GM20431 (cell line): ENCODE measurements at regions not wholly inside any gene's neighbourhood (a gene's known extent, or its start where the extent isn't known, plus 50 kb on each side); places are given as distances from the start of the nearest gene placed in this dataset.
"Not testable (repeated sequence)": the region's sequence is repeated elsewhere in the genome, so short reads cannot be mapped to it uniquely, and the experiment has no call there.

Experiments used
- in situ Hi-C: fragments of 300-500 bp; cut with MseI, MboI; formaldehyde crosslinking; loops from one replicate; pipeline ENCODE4 v1.15.0; 2020; ENCODE audit warnings: low sequenced_read_pairs; ENCODE audit not compliant: unreplicated experiment

DNA sequence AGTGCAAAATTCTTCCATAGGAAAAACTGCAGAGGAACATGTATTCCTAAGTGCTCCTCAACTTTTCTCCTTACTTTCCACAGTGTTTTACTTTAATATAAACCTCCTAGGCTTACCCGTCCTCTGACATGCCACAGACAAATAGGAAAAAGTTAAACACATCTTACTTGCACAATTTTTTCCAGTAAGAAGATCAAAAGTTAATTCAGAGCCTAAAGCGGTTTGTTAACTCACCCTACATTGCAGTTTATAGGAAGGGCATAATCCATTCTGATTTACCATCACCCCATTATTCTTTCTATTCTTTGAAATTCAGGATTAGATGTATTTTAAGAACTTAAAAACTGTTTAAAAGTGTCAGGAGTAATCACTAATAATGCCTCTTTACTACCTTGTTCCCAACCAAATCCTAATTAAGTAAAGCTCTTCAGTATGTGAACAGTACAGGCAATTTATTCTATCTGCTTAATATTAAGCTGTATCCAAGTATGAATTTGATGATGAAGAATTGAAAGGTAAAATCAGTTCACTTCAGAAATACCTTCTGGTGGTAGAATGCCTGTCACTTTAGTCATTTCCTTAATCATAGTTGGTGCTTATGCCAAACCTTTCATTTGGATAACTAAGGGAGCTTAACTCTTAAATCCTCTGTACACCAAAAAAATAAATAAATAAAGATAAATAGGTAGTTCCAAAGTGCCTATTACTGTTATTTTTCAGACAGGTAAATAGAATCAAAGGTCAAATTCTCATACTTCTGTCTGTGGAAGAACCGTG, 292.0 kb downstream of the ALDH8A1 start:
- in situ Hi-C loops, result no loop called here

DNA sequence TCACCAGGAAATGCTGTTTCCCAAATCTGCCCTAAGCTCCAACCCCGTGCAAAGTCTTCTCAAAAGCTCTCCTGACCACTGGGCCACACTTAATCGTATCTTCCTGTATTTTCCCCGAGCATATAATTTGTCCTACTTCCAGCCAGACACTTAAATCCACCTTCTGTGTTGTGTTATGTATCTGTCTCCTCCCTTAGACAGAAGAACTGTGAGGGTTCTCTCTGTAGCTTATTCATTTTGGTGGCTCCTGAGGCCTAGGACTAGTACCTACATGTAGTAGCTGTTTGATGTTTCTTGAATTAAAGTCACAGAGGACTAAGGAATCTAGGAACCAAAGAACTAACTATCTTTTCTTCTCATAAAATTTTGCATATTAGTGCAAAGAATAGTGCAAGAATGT, 292.6 kb downstream of the ALDH8A1 start:
- in situ Hi-C loops, result no loop called here

DNA sequence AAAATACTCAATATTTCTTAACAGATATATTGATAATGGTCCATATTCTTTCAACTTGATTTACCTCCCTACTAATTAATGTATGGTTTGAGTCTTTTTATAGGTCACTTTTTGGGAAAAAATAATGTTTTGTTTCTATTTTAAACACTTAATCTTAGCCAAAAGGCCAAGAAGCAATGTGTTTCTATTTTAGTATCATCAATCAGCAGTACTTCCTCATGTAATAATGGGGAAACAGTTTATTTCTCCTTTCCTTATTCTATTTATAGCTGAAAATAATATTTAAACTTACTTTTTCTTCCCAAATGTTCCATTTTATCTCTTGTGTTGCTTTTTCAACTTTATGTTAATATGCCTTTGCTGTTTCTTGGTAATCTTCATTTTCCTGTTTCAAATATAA, 295.1 kb downstream of the ALDH8A1 start:
- in situ Hi-C loops, result no loop called here

DNA sequence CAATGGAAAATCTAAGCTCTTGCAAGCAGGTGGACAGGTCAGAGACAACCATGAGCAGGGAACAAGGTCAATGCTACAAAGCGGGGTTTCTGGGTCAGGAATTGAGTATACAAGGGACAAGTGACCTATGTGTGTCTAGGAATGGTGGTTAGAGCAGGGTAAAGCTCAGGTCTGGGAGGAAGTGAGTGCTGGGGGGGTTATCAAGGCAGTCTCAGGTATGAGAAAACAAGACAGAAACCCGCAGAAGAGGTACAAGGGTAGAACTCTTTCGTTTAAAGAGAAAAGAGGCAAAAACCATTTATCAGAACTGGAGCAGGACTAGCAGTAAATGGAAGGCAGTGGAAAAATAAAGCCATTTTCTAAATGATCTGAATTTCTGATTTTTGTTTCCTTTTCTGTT, 298.4 kb downstream of the ALDH8A1 start:
- in situ Hi-C loops, result no loop called here

DNA sequence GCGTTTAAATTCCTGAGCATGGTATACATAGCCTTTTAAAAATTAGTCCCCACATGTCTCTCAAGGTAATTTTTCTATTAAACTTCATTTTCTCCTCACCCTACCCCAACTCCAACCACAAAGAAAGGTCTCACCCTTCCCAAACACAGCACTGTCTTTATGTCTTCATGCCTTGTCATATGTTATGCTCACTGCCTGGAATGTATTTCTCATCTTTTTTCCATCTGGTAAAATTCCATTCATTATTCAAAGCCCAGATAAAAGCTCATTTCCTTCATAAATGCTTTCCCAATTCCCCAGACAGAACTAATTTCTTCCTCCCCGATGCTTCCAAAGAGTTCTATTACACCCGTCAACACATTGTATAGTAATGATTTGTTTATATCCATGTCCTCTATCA, 302.0 kb downstream of the ALDH8A1 start:
- in situ Hi-C loops, result loop anchor here (10.0 kb wide), 1 partner anchor 483 kb away; no protein-coding TSS in a partner anchor

DNA sequence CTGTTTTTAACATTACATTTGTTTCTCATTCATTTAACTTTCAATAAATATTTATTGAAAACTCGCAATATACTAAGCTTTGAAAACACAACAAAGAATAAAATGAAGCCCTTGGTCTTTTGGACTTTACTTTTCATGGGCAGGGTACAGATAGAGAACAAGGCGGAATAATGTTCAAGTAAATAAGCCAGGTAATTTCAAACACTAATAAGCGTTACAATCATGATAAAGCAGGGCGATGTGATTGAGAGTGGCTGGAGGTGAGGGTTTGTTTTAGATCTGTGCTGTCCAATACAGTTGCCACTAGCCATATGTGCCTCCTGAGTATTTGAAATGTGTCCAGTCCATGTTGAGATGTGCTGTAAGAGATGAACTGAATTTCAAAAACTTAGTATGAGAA, 307.1 kb downstream of the ALDH8A1 start:
- in situ Hi-C loops, result loop anchor here (10.0 kb wide), 1 partner anchor 478 kb away; no protein-coding TSS in a partner anchor

DNA sequence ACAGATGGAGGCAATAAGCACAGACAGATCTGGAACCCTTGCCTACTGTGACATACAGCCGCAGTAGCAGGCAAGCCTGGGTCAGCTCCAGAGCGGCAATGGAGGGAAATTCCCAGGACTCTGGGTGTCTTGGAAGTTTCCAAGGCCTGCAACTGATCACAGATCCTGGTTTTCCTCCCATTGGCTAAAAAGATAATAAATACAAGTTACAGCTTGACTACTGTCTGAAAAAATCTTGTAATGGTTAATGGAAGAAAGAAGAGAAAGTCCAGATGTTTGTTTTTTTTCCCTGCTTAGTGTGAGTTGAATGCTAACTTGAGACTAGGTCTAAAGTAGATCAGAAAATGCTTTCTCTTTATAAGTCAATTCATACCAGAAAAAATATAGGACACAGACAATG, 307.6 kb downstream of the ALDH8A1 start:
- in situ Hi-C loops, result loop anchor here (10.0 kb wide), 1 partner anchor 477 kb away; no protein-coding TSS in a partner anchor

DNA sequence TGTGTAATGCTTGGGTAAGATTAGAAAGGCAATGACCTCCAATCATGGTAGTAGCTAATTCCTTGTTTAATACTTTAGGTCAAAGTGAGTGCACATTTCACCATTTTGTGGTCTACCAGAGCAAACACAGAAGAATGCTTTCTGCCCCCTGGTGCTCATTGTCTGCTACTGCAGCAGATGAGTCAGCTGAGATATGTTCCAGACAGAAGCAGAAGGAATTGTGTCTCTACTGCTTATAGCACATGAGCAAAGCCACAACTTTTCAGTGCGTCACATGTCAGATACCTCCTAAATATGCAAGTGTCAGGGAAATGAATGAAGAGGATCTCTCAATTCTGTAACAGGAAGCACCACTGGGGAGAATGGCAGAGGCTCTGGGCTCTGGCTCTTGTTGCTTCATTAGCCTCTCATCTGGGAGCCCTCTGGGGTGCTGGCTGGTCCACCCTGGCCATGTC, 308.9 kb downstream of the ALDH8A1 start:
- in situ Hi-C loops, result loop anchor here (10.0 kb wide), 1 partner anchor 476 kb away; no protein-coding TSS in a partner anchor

DNA sequence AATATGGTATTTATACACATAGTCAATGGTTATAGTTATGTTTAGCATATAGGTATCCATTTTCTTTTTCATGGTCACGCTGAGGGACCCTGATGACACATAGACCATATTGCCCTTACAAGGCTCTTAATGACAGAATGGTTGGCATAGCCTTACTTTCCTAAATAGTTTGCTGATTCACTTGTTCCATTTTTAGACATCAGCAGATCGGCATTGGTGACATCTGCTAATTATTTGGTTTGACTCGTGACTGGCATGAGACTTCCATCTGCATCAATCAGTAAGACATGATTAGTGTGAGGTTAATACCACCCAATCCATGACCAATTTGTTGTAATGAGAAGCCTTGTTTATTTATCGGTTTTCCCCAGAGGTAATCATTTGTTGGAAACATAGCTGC, 309.7 kb downstream of the ALDH8A1 start:
- in situ Hi-C loops, result loop anchor here (10.0 kb wide), 1 partner anchor 475 kb away; no protein-coding TSS in a partner anchor

DNA sequence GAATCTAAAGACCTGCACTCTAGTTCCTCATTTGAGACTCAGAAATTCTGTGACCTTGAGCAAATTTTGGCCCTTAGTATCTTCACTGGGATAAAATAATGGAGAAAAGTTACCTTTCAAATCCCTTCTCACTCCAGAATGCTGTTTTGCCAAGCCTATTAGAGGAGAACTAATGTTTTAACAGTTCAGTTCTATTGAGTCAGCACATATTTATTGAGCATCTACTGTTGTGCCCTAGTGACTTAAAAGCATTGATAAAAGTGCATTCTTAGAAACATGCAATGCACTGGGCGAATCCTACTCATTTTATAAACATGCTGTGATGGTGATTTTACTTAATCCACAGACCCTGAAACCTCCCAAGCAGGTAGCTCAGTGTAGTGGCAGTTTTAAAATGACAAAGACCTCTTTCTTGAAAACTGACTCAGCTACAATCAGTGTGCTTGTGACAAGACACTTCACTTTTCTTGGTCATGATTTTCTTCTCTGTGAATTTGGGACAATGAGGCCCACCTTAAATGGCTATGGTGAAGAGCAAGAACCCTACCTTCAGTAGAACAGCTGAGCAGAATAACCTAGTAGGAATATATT, 312.0 kb downstream of the ALDH8A1 start:
- in situ Hi-C loops, result no loop called here

DNA sequence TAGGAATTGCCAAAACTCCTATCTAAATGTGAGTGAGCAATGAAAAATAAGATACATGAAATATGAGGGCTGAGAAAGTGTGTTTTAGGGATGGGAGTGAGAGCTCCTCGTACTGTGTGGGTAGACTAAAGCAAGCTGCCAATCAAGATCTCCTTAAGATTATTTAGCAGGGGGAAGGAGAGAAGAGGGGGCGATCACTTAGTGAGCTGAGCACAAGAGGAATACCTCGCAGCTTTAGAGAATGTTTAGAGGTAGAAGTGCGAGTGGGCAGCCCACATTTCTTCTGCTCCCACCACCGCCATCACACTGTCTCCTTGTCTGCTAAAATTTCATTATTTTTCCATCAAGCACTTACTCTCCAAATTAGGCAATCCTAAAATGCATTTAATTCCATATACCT, 312.6 kb downstream of the ALDH8A1 start:
- in situ Hi-C loops, result no loop called here

DNA sequence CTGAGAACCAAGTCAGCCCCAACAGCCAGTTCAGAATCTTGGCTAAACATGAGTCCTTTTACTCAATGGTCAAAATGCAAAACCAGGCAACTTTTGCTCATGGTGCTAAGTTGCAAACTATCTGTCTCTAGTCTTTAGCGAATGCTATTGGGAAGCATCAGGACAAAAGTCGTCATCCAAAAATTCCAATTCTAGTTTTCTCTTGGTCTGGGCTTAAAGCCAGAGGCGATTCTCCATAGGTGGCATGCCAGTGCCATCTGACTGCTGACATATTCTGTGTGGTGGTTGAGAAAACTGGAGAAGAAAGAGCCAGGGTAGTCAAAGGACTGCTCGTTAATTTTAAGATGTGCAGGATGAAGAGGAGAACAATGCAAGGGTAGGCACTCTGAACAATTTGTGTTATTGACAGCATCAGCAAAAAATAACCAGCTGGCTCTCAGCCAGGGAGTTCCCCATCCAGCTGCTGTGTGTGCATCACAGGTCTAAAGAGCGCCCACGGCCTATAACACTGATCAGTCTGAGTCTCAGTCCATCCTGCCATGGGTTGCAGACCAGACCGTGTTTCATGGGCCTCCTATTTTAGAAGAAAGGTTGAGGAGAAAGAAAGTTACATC, 313.6 kb downstream of the ALDH8A1 start:
- in situ Hi-C loops, result no loop called here

DNA sequence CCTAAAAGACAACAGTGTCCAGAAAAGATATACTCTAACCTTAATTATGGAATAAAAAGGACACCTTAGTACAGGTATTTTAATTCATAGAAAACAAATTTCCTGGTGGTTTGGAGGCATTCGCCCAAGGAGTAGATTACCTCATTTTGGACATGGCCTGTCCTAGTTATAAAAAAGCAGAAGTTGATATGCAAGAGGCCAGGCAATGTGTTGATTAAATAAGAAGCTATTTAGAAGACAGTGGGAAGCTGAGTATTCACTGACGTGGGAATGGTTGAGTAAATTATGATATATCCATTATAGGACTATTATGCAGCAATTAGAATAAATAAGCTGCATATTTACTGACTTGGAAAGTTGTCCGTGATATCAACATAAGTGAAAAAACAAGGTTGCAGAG, 314.9 kb downstream of the ALDH8A1 start:
- in situ Hi-C loops, result no loop called here

DNA sequence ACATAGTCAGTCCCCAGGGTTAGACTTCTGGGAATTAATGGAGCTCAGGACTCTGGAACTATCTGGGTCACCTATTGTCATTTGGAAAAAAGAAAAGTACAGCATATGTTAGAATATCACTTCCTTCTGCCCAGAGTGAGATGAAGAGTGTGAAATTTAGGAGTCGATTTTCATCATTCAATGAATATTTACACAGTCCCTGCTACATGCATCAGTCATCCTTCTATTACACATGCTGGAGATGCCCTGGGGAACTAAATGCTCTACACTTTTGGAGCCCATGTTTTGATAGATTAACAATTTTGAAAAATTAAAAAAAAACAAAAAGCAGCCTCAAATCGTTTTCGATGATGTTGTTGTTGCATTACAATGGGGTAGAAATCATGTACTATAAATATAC, 315.4 kb downstream of the ALDH8A1 start:
- in situ Hi-C loops, result no loop called here

DNA sequence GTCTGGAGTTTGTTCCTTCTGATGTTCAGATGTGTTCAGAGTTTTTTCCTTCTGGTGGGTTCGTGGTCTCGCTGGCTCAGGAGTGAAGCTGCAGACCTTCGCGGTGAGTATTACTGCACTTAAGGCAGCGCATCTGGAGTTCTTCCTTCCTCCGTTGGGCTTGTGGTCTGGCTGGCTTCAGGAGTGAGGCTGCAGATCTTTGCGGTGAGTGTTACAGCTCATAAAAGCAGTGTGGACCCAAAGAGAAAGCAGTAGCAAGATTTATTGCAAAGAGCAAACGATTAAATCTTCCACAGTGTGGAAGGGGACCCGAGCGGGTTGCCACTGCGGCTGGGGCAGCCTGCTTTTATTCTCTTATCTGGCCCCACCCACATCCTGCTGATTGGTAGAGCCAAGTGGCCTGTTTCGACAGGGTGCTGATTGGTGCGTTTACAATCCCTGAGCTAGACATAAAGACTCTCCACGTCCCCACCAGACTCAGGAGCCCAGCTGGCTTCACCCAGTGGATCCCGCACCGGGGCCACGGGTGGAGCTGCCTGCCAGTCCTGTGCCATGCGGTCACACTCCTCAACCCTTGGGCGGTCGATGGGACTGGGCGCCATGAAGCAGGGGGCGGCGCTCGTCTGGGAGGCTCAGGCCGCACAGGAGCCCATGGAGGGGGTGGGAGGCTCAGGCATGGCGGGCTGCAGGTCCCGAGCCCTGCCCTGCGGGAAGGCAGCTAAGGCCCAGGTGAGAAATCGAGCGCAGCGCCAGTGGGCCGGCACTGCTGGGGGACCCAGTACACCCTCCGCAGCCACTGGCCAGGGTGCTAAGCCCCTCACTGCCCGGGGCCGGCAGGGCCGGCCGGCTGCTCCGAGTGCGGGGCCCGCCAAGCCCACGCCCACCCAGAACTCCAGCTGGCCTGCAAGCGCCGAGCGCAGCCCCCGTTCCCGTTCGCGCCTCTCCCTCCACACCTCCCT, 315.3 kb upstream of the SGK1 start:
- in situ Hi-C loops, result not testable (repeated sequence)

DNA sequence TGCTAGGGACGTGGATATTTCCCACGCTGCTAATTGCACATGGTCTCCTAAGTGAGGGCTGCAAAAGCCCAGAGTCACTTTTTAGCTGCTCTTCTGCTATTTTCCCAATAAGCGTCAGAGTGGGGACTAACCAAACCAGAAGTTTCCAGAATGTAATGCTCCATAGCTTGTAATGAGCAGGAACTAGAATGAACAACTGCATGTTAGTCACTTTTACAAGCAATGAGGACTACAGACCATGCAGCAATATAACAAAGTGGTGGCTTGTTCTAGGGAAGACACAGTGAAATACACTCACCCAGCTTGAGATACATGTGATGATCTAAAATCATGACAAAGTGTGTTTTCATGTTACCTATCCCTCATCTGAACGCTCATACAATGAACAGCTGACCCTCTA, 314.1 kb upstream of the SGK1 start:
- in situ Hi-C loops, result no loop called here

DNA sequence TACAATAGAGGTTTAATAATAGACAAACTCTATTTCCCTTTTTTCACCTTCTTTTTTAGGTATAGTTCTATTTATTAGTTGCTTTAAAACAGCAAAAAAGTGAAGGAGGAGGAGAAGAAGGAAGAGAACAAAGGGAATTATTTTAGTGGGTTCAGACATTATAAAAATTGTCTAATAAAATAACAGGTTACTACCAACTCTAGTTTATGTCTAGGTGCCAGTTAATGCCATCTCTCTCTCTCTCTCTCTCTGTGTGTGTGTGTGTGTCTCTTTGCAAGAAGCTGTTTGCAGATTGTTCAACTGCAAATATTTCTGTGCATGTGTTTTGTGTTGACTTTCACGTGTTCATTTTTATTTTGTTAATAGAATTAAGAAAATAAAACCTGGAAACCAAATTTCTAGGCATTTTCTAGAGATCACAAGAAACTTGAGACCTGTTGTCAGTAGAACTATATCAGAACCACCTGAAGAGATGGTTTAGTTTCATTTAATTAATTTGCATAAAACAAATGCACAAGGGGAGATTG, 313.5 kb upstream of the SGK1 start:
- in situ Hi-C loops, result no loop called here

DNA sequence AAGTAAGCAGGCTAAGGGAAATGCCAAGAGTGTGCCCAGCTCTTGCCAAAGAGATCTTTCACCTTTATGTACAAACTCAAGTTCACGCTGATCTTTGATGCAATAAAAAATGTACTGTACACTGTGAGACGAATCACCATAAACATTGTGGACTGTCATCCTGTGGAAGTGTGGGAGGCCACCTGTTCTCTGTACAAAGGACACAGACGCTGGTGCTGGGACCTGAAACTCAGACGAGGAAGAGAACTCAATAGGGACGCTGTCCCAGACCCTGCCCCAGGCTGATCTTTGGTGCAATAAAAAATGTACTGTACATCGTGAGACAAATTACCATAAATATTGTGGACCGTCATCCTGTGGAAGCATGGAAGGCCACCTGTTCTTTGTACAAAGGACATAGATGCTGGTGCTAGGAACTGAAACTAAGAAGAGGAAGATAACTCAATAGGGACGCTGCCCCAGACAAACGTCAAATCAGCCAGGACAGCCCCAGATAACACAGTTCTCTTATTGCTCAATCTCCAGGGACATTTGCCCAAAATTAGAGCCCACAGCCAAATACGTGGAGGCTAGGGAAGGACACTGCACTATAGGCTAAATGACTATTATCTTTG, 312.7 kb upstream of the SGK1 start:
- in situ Hi-C loops, result no loop called here

DNA sequence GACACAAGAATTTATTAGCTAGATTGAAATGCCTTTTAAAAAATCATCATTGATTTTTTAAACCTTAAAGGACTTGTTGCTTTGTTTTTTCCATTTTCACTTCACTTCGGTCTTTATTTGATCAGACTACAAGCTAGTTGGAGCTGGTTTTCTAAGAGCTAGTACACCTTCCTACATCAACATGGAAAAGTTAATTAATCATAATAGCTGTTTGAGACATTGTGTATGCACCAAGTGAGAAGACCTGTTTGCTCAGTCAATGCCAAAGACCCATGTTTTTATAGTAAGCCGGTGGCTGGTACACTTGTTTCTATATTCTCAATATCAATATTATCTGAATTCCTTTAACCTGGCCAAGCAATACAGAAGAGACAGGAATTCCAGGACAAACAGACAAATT, 310.2 kb upstream of the SGK1 start:
- in situ Hi-C loops, result no loop called here
